AG04449 (cell line): ENCODE measurements at regions not wholly inside any gene's neighbourhood (a gene's known extent, or its start where the extent isn't known, plus 50 kb on each side); places are given as distances from the start of the nearest gene placed in this dataset.

Source experiments
- CTCF ChIA-PET: fragments of 350-600 bp; formaldehyde crosslinking; extraction: SDS; loops from one replicate; lab custom pipeline; 2021; ENCODE audit warnings: antibody characterized with exemption; lab: Yijun Ruan, JAX
- POLR2A ChIA-PET: fragments of 400-600, 350-600 bp; formaldehyde crosslinking; extraction: SDS; loops from one replicate; lab custom pipeline; 2020; ENCODE audit warnings: antibody characterized with exemption, inconsistent platforms; lab: Yijun Ruan, JAX
- DNase-seq: peaks from one replicate; pipeline ENCODE4 v3.0.0-alpha.2; 2010; ENCODE audit warnings: low read depth, low spot score
- H3K4me3 ChIP-seq: 2 replicates; pipeline ENCODE4 v1.5.1; 2011; ENCODE audit warnings: low read depth, mild to moderate bottlenecking, control low read depth, low read length
- CTCF ChIP-seq: IDR thresholded peaks from one replicate; pipeline ENCODE4 v1.5.1; 2011; ENCODE audit warnings: mild to moderate bottlenecking, moderate library complexity, low read length, control low read depth, inconsistent platforms; ENCODE audit not compliant: insufficient read depth; ENCODE audit errors: missing control alignments

GRCh38 chr4:159410076-159410777 lies 307.3 kb downstream of the RAPGEF2 start:
- no peak for TF ChIP-seq CTCF
- ChIA-PET CTCF (interaction anchor here (1.0 to 1.4 kb wide), 2 partner anchors 19 to 559 kb away, joined by 3 read pairs; no protein-coding TSS in a partner anchor), POLR2A (no interaction called here)
- no peak for DNase-seq
- no peak overlapping the region for H3K4me3 ChIP-seq

GRCh38 chr4:159410891-159411290 lies 308.0 kb downstream of the RAPGEF2 start:
- no peak for TF ChIP-seq CTCF
- H3K4me3 ChIP-seq, result no peak overlapping the region
- no peak for DNase-seq
- ChIA-PET CTCF (interaction anchor here (1.0 to 1.4 kb wide), 2 partner anchors 18 to 559 kb away, joined by 3 read pairs; no protein-coding TSS in a partner anchor), POLR2A (no interaction called here)

GRCh38 chr4:159413306-159413943 lies 310.5 kb downstream of the RAPGEF2 start:
- TF ChIP-seq CTCF, result no peak

GRCh38 chr4:159414305-159414704 lies 311.4 kb downstream of the RAPGEF2 start:
- ChIA-PET POLR2A (no interaction called here), CTCF (no interaction called here)
- no peak for DNase-seq
- H3K4me3 ChIP-seq, result no peak overlapping the region
- TF ChIP-seq CTCF, result no peak

More at GRCh38 chr4:159413306-159413943, 310.5 kb downstream of the RAPGEF2 start:
- DNase-seq, result no peak
- CTCF ChIA-PET, result no interaction called here
- POLR2A ChIA-PET, result no interaction called here
- no peak overlapping the region for H3K4me3 ChIP-seq

GRCh38 chr4:159416073-159416472 lies 313.2 kb downstream of the RAPGEF2 start:
- DNase-seq, result no peak
- ChIA-PET CTCF (interaction anchor here (0.8 to 1.6 kb wide), 3 partner anchors 13 to 39 kb away, joined by 3 to 4 read pairs (median 3); no protein-coding TSS in a partner anchor), POLR2A (no interaction called here)
- no peak for TF ChIP-seq CTCF
- H3K4me3 ChIP-seq, result no peak overlapping the region

GRCh38 chr4:159416996-159417395 lies 314.1 kb downstream of the RAPGEF2 start:
- DNase-seq, result no peak
- no peak for TF ChIP-seq CTCF
- ChIA-PET POLR2A (no interaction called here), CTCF (interaction anchor here (1.6 kb wide), 1 partner anchor 19 kb away, joined by 3 read pairs; no protein-coding TSS in a partner anchor)
- no peak overlapping the region for H3K4me3 ChIP-seq
